Prostate gland (tissue), 2 donors: ENCODE measurements at regions not wholly inside any gene's neighbourhood (a gene's known extent, or its start where the extent isn't known, plus 50 kb on each side); places are given as distances from the start of the nearest gene placed in this dataset.

Experiments
- DNase-seq: peaks from one replicate; pipeline ENCODE4 v3.0.0-alpha.2; 2019; ENCODE audit warnings: low spot score
- H3K27ac ChIP-seq, 2 donors: fragments of 200-600 bp; sonication (generic); 2 replicates each; pipeline ENCODE4 v1.5.1; 2017 to 2019
- H3K27me3 ChIP-seq: fragments of 200-600 bp; sonication (generic); replicated peaks from 2 replicates; pipeline ENCODE4 v1.5.1; 2019; ENCODE audit not compliant: insufficient read depth
- H3K36me3 ChIP-seq, 2 donors: fragments of 200-600 bp; sonication (generic); 1 replicate in 1 of 2; 2 replicates in 1 of 2; pipeline versions ENCODE4 v1.5.1 to v1.8.1; 2017 to 2019
- H3K4me1 ChIP-seq: fragments of 200-600 bp; sonication (generic); replicated peaks from 2 replicates; pipeline ENCODE4 v1.5.1; 2019
- H3K4me3 ChIP-seq, 2 donors: fragments of 200-600 bp; sonication (generic); 2 replicates each; pipeline ENCODE4 v1.5.1; 2017 to 2019
- H3K9me3 ChIP-seq: fragments of 200-600 bp; sonication (generic); 2 replicates; pipeline ENCODE4 v1.5.1; 2017
- POLR2A ChIP-seq: fragments of 450-650 bp; IDR thresholded peaks from one replicate; pipeline ENCODE4 v1.6.1; 2016; ENCODE audit warnings: antibody characterized with exemption, mild to moderate bottlenecking
- POLR2AphosphoS5 ChIP-seq: sonication (generic); formaldehyde crosslinking; IDR thresholded peaks from one replicate; pipeline ENCODE4 v1.6.1; 2017; ENCODE audit warnings: antibody characterized with exemption
- WGBS: methylation state at CpG from one replicate; pipeline ENCODE4 v1.1.5; 2018; 5-methylcytosine and 5-hydroxymethylcytosine counted together
- intact Hi-C: fragments of 100-400 bp; cut with DNase I; formaldehyde crosslinking; loops from one replicate; pipeline ENCODE4 v1.14.2; 2022
- TF ChIP-seq, protein P1 (sequence below), 4 experiments: fragments of 200-600 bp in 2 of 4; fragments of 450-650 bp in 2 of 4; sonication (generic) in 2 of 4; IDR thresholded peaks; 1 replicate in 3 of 4; 2 replicates in 1 of 4; pipeline ENCODE4 v1.5.1; 2016 to 2019; ENCODE audit warnings: antibody characterized with exemption in 4 of 4, mild to moderate bottlenecking in 2 of 4, moderate library complexity in 2 of 4

DNA sequence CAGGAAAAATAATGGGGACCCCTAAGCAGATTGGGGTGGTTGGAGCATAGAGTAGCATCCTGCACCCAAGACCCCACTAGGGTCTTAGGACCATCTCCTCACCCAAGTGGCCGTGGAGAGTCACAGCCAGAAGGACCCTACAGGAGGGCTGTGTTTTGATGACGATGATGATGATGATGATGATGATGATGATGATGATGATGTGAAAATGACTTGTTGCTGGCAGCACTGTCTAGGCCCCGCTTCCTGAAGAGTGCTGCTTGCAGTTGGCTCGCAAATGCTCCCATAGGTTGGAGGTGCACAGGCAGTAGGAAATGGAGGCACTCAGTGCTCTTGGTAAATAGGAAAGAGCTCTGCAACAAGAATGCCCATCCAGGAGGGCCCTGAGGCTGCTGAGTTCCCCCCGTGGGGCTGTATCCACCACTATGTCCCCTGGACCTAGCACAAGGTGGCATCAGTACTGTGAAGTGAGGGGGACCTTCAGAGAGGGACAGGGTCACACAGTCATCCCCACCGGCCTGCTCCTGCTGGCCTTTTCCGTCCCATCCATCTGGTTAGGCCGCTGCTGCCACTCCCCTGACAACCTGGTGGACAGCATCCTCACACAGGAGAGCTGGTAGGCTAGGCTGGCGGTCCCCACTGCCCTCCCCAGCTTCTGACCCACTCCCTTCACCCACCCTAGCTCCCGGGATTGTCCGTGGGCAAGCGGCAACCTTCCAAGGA lies 139.6 kb downstream of the FOXD2 start:
- TF ChIP-seq POLR2A: no peak
- TF ChIP-seq, protein P1, sequence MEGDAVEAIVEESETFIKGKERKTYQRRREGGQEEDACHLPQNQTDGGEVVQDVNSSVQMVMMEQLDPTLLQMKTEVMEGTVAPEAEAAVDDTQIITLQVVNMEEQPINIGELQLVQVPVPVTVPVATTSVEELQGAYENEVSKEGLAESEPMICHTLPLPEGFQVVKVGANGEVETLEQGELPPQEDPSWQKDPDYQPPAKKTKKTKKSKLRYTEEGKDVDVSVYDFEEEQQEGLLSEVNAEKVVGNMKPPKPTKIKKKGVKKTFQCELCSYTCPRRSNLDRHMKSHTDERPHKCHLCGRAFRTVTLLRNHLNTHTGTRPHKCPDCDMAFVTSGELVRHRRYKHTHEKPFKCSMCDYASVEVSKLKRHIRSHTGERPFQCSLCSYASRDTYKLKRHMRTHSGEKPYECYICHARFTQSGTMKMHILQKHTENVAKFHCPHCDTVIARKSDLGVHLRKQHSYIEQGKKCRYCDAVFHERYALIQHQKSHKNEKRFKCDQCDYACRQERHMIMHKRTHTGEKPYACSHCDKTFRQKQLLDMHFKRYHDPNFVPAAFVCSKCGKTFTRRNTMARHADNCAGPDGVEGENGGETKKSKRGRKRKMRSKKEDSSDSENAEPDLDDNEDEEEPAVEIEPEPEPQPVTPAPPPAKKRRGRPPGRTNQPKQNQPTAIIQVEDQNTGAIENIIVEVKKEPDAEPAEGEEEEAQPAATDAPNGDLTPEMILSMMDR (IDR thresholded peaks at IDR 0.05): no peak
- TF ChIP-seq POLR2AphosphoS5: no peak
- WGBS: 64% methylated on average over 12 of the region's 12 CpGs
- no peak overlapping the region for H3K4me3 ChIP-seq
- H3K27ac ChIP-seq: no peak overlapping the region
- no peaks in the 10 kb centered on the region for H3K27me3 ChIP-seq
- H3K4me1 ChIP-seq: peaks cover 3% of the 10 kb centered on the region
- no peaks in the 10 kb centered on the region for H3K36me3 ChIP-seq
- DNase-seq: no peak
- intact Hi-C loops: loop anchor here (2.0 to 5.0 kb wide), 3 partner anchors 65 to 140 kb away; partner anchors contain the start of gene FOXD2
- H3K9me3 ChIP-seq: no peaks in the 10 kb centered on the region

DNA sequence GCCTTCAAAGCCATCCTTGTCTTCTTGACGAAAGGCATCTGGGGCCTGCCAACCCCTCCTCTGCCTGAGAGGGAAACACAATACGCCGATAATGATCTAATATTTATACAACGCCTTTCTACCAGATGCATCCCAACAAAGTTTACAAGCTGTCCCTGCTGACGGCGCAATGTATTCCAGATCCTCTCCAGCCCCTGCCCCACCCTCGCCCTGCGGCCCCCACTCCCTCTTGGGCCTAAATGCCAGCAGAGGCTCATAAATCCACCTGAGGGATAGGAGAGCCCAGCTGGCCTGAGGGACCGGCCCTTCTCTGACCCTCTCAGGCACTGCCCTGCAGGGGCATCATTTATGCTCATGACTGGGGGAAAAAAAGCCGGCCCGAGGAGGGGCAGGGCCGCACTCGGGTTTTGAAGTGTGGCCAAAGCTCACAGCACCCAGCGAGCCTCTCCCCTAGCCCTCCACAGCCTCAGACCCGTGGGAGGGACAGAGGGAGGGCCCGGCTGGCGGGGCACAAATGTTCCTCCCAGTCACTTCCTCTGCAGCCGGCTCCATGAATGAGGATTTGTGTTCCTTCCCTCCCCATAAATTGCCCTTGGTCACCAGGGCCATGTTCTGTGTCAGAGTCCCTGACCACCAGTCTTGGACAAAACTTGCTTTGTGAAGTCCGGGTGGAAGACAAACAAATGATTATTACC lies 140.3 kb downstream of the FOXD2 start:
- WGBS: 13% methylated on average over 19 of the region's 19 CpGs
- Histone ChIP-seq H3K4me1 (peaks cover 3% of the 10 kb centered on the region), H3K4me3 (no peak overlapping the region), H3K27ac (no peak overlapping the region), H3K27me3 (no peaks in the 10 kb centered on the region), H3K9me3 (no peaks in the 10 kb centered on the region), H3K36me3 (no peaks in the 10 kb centered on the region)
- intact Hi-C loops: loop anchor here (2.0 to 5.0 kb wide), 3 partner anchors 65 to 141 kb away; partner anchors contain the start of gene FOXD2
- no peak for TF ChIP-seq POLR2AphosphoS5
- TF ChIP-seq, protein P1 (IDR thresholded peaks at IDR 0.05): no peak
- TF ChIP-seq POLR2A: no peak
- no peak for DNase-seq

DNA sequence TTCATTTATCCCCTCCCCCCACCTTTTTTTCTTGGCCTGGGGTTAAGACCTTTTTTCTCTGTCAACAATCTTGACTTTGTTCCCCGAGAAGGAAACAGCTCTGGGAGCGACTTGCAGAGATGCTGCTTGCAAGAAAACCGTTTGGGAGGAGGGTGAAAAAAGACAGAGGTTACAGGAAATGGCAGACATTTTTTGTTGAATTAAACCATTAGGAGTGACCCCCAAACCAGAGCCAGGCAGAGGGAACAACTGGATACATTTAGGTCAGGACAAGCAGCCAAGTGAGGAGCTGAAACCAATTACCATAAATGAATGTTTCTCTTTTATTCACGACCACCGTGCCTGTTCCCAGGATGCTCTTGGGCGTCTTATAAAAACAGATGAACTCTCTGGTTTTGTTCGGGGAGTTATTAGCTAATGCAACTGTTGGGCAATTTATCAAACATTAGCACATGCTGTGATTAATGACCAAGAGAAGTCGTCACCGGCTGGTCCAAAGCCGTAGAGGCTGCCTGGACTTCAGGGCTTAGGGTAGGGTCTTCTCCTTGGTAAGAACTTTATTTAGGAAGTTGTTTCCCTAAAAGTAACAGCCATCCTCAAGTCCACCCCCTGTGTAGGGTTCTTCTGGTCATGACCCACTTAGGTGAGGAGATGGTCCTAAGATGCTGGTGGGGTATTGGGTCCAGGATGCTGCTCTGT lies 141.0 kb downstream of the FOXD2 start:
- Histone ChIP-seq H3K27me3 (no peaks in the 10 kb centered on the region), H3K27ac (no peak overlapping the region), H3K4me3 (no peak overlapping the region), H3K9me3 (no peaks in the 10 kb centered on the region), H3K4me1 (peaks cover 3% of the 10 kb centered on the region), H3K36me3 (no peaks in the 10 kb centered on the region)
- DNase-seq: no peak
- TF ChIP-seq POLR2A: no peak
- TF ChIP-seq, protein P1 (IDR thresholded peaks at IDR 0.05): no peak
- WGBS: 36% methylated on average over 10 of the region's 10 CpGs
- intact Hi-C loops: loop anchor here (2.0 to 5.0 kb wide), 3 partner anchors 64 to 142 kb away; partner anchors contain the start of gene FOXD2

DNA sequence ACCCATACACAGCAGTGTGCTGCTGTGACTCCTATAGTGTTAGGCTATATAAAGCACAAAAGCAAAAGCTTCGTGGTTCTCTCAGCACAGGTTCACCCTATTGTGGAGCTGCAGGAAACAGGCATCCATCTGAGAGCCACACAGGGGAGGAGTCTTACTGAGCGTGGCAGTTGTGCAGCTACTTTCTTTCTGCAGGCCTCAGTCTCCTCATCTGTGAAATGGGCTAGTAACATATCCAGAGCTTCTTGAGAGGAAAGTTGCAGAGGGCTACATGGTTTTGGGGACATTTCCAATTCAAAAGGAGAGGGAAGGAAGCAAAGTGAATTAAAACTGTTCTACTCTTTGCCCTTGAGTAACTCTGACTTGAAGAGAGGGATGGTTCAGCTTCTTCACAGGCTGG lies 142.0 kb downstream of the FOXD2 start:
- Histone ChIP-seq H3K27me3 (no peaks in the 10 kb centered on the region), H3K4me3 (no peak overlapping the region), H3K36me3 (no peaks in the 10 kb centered on the region), H3K9me3 (no peaks in the 10 kb centered on the region), H3K4me1 (peaks cover 3% of the 10 kb centered on the region), H3K27ac (no peak overlapping the region)
- WGBS: 84% methylated on average over 2 of the region's 2 CpGs
- intact Hi-C loops: loop anchor here (2.0 to 5.0 kb wide), 3 partner anchors 63 to 143 kb away; partner anchors contain the start of gene FOXD2
- DNase-seq: no peak
- TF ChIP-seq POLR2AphosphoS5 (no peak), POLR2A (no peak)
- TF ChIP-seq, protein P1 (IDR thresholded peaks at IDR 0.05): no peak
